Fibroblast of lung (primary cell): ENCODE measurements at regions not wholly inside any gene's neighbourhood (a gene's known extent, or its start where the extent isn't known, plus 50 kb on each side); places are given as distances from the start of the nearest gene placed in this dataset.

ENCODE experiments used
- CTCF ChIP-seq, 2 donors: IDR thresholded peaks in 1 of 2; conservative IDR thresholded peaks in 1 of 2; 1 replicate in 1 of 2; 2 replicates in 1 of 2; pipeline ENCODE4 v1.5.1; 2011 to 2012; ENCODE audit warnings: low read length in 2 of 2, control low read depth in 1 of 2, inconsistent platforms in 1 of 2, low read depth in 1 of 2, mild to moderate bottlenecking in 1 of 2
- EZH2 ChIP-seq: IDR thresholded peaks from 2 replicates; pipeline ENCODE4 v1.5.1; 2012; ENCODE audit warnings: low read length, control low read depth, mild to moderate bottlenecking; ENCODE audit errors: missing control alignments

- TF ChIP-seq CTCF (conservative IDR thresholded peaks at IDR 0.05 in 1 of 2, IDR thresholded peaks at IDR 0.05 in 1 of 2; ENCODE audit: low read depth in 1 of 2, low read length in 2 of 2) (no peak), EZH2 (no peak)
Observed at GRCh38 chr3:81245501-81245900, 515.9 kb downstream of the GBE1 start.
